Choroid plexus epithelial cell (primary cell): ENCODE measurements at regions not wholly inside any gene's neighbourhood (a gene's known extent, or its start where the extent isn't known, plus 50 kb on each side); places are given as distances from the start of the nearest gene placed in this dataset.
A peak's percentile ranks its signal among the peaks of the same experiment; 100 is the strongest.

Experiments
- DNase-seq: peaks from one replicate; pipeline ENCODE4 v3.0.0-alpha.2; 2010; ENCODE audit warnings: low read depth
- H3K4me3 ChIP-seq: 2 replicates; pipeline ENCODE4 v1.5.1; 2011; ENCODE audit warnings: low read depth, mild to moderate bottlenecking, control low read depth, low read length, moderate library complexity
- TF ChIP-seq, protein P1 (sequence below): conservative IDR thresholded peaks from 2 replicates; pipeline ENCODE4 v1.5.1; 2011; ENCODE audit warnings: low read depth, mild to moderate bottlenecking, control low read depth, inconsistent platforms, low read length, moderate library complexity

- no peak for DNase-seq
- no peak overlapping the region for H3K4me3 ChIP-seq
- TF ChIP-seq, protein P1, sequence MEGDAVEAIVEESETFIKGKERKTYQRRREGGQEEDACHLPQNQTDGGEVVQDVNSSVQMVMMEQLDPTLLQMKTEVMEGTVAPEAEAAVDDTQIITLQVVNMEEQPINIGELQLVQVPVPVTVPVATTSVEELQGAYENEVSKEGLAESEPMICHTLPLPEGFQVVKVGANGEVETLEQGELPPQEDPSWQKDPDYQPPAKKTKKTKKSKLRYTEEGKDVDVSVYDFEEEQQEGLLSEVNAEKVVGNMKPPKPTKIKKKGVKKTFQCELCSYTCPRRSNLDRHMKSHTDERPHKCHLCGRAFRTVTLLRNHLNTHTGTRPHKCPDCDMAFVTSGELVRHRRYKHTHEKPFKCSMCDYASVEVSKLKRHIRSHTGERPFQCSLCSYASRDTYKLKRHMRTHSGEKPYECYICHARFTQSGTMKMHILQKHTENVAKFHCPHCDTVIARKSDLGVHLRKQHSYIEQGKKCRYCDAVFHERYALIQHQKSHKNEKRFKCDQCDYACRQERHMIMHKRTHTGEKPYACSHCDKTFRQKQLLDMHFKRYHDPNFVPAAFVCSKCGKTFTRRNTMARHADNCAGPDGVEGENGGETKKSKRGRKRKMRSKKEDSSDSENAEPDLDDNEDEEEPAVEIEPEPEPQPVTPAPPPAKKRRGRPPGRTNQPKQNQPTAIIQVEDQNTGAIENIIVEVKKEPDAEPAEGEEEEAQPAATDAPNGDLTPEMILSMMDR = no peak
These were observed 500.1 kb downstream of the CCDC171 start for GRCh38 chr9:16052757-16053530.

DNA sequence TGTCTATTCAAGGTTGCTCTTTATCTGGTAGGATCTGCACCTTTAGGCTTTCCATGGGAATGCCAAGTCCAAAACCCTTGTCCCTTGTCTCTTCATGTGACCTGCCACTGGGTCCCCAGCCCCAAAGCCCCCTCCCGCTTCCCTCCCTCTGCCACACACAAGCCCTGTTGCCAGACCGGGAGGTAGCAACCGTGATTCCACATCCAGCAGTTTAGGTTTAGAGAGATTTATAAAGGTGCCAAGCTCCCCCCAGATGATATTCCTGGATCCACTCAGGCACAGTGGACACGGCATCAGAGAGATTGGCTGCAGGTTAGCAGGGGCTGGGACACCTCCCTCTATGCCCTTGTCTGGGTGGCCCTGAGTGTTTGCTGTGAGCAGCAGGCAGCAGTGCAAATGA is 504.7 kb downstream of the CCDC171 start:
- TF ChIP-seq, protein P1 = no peak
- H3K4me3 ChIP-seq = no peak overlapping the region
- DNase-seq = no peak

DNA sequence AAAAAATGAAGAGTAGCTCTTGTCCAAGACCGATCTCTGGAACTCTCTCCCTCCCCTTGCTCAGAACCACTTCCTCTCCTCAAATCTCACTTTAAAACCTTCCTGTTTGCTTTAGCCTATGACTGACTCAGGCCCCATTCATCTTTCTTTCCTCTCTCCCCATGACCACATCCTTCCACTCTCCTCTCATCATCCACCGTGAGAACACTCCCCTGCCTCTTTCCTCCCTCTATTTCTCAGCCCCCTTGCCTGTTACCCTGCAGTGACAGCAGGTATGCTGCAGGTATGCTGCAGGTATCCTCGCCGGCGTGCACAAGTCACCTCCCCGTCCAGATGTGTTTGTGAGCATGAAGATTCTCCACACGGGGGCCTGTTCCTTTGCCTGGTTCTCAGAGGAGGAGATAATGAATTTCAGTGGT is 505.3 kb downstream of the CCDC171 start:
- peak; percentile 62 for DNase-seq
- H3K4me3 ChIP-seq = no peak overlapping the region
- TF ChIP-seq, protein P1 = peak; percentile 21

DNA sequence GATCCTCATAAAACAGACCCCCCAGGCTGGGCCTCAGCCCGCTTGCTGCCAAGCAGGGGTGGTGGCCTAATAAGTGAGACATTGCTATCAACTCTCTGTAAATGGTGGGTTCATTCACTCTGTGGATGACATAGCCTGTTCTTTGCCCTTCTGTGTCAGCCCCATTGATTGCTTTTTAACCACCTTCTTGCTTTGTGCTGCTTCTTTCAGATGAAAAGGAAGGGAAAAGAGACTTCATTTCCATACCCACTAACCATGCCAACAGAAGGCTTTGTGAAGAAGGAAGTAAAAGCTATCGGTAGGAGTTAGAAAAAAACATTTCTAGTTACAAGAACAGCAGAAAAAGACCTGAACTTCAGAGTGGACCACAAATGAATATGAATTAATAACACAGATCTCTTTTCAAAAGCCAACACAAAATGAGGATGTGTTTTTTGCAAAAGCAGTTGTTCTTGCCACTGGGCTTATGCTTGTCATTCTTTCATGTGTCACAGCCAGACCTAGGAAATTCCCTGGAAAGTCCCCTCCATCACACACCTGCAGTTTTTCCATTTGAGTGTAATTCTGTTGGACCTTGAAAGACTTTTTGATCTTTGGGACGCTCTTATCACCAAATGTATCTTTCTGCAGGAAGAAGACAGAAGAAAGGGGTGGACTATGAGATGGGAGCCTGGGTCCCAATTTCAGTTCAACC is 507.7 kb downstream of the CCDC171 start:
- TF ChIP-seq, protein P1 = no peak
- DNase-seq = no peak
- H3K4me3 ChIP-seq = no peak overlapping the region

- peak; percentile 96 for DNase-seq
- TF ChIP-seq, protein P1 = no peak
- no peak overlapping the region for H3K4me3 ChIP-seq
These were observed 509.8 kb downstream of the CCDC171 start for GRCh38 chr9:16062542-16063240.

DNA sequence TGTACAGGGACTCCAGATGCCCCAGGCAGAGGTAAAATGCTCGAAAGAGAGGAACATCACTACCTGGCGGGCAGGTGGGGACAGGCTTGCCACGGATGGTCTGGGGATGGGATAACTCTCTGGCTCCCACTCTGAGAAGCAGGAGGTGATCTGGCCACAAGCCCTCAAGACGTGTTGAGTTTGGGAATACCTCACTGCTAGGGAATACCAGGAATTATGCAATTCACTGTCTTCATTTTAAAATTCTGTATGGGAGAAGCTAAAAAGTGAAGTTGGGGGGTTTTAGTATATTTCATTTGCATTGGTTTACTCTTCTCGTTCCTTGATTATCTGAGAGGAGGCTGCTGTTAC is 510.4 kb downstream of the CCDC171 start:
- DNase-seq = no peak
- TF ChIP-seq, protein P1 = no peak
- no peak overlapping the region for H3K4me3 ChIP-seq
